ENCODE measurements at regions not wholly inside any gene's neighbourhood (a gene's known extent, or its start where the extent isn't known, plus 50 kb on each side); places are given as distances from the start of the nearest gene placed in this dataset.

DNA sequence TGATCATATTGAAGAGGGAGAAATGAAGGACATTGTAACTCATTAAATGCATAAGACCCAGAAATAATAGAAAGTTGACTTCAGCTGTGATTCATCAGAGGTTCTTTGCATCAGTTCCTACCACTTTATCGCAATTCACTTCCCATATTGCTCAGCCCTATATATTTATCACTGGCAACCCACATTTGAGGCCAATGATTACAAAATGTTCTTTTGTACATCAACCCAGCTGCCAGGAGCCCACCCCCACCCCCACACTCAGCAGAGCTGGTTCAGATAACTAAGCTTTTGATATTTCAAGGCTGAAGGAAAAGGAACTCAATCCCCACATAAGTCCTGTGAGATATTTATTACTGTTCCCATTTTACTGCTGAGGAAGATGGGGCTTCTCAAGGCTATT, 51.2 kb upstream of the TMPO start:
- no peak overlapping the region for H3K4me2 ChIP-seq (ENCODE audit: insufficient read depth, insufficient read length, low read length)
- H3K27me3 ChIP-seq (ENCODE audit: insufficient read depth, low read length): no peaks in the 10 kb centered on the region
- no peak overlapping the region for H3K56ac ChIP-seq (ENCODE audit: insufficient read length, low read depth, low read length)
- H3K27me3 Mint-ChIP-seq (ENCODE audit: low read depth): no peaks in the 10 kb centered on the region; the same call in 1 of the 2 replicates
- no peak overlapping the region for H2BK15ac ChIP-seq (ENCODE audit: low read depth, low read length)
- no peak overlapping the region for H3K23ac ChIP-seq (ENCODE audit: insufficient read length, low read depth, low read length)
- no peaks in the 10 kb centered on the region for H3K4me1 ChIP-seq (ENCODE audit: insufficient read depth, low read length)
- H4K91ac ChIP-seq (ENCODE audit: insufficient read length, low read depth, low read length): no peak overlapping the region
- H3K14ac ChIP-seq (ENCODE audit: insufficient read depth, low read length): no peak overlapping the region
- no peak overlapping the region for H4K8ac ChIP-seq (replicated peaks; ENCODE audit: insufficient read length, low read depth, low read length)
- no peak overlapping the region for H2AFZ ChIP-seq (ENCODE audit: low read length)
- TF ChIP-seq, protein P1, sequence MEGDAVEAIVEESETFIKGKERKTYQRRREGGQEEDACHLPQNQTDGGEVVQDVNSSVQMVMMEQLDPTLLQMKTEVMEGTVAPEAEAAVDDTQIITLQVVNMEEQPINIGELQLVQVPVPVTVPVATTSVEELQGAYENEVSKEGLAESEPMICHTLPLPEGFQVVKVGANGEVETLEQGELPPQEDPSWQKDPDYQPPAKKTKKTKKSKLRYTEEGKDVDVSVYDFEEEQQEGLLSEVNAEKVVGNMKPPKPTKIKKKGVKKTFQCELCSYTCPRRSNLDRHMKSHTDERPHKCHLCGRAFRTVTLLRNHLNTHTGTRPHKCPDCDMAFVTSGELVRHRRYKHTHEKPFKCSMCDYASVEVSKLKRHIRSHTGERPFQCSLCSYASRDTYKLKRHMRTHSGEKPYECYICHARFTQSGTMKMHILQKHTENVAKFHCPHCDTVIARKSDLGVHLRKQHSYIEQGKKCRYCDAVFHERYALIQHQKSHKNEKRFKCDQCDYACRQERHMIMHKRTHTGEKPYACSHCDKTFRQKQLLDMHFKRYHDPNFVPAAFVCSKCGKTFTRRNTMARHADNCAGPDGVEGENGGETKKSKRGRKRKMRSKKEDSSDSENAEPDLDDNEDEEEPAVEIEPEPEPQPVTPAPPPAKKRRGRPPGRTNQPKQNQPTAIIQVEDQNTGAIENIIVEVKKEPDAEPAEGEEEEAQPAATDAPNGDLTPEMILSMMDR (conservative IDR thresholded peaks at IDR 0.05): no peak
- H3K18ac ChIP-seq (ENCODE audit: insufficient read length, low read depth, low read length): no peak overlapping the region
- H3K4me3 Mint-ChIP-seq: no peak overlapping the region
- no peak for DNase-seq
- no CpG with 5 or more reads among the region's 1 CpG for WGBS (ENCODE audit: extremely low coverage, insufficient read length, low lambda C conversion rate)
- no peaks in the 10 kb centered on the region for H3K9me3 Mint-ChIP-seq
- H2AK5ac ChIP-seq (ENCODE audit: insufficient read length, low read length): no peak overlapping the region
- no peak overlapping the region for H2BK20ac ChIP-seq (ENCODE audit: low read depth, low read length, poor library complexity, severe bottlenecking)
- no peaks in the 10 kb centered on the region for H3K79me2 ChIP-seq (ENCODE audit: insufficient read depth, low read length)
- H3T11ph ChIP-seq (ENCODE audit: low read length): no peak overlapping the region
- no peak overlapping the region for H2BK5ac ChIP-seq (ENCODE audit: insufficient read length, low read length)
- H3K79me1 ChIP-seq (ENCODE audit: insufficient read depth, low read depth, low read length, poor library complexity, severe bottlenecking): no peaks in the 10 kb centered on the region
- H3K23me2 ChIP-seq (ENCODE audit: insufficient read length, low read depth, low read length, poor library complexity, severe bottlenecking): no peaks in the 10 kb centered on the region
- H2BK120ac ChIP-seq (ENCODE audit: low read depth, low read length, poor library complexity, severe bottlenecking): no peak overlapping the region
- no peaks in the 10 kb centered on the region for H3K36me3 Mint-ChIP-seq (ENCODE audit: insufficient read depth in 1 of 3, low read depth in 3 of 3)
- H2BK12ac ChIP-seq (ENCODE audit: insufficient read length, low read depth, low read length): no peak overlapping the region
- no peak overlapping the region for H3K27ac ChIP-seq (ENCODE audit: insufficient read length, low read depth, low read length)
- H3K9ac ChIP-seq (ENCODE audit: extremely low read depth, insufficient read length, low read length): no peak overlapping the region
- no peak overlapping the region for H4K5ac ChIP-seq (ENCODE audit: insufficient read length, low read depth, low read length)
- no peaks in the 10 kb centered on the region for H3K9me3 ChIP-seq (ENCODE audit: control insufficient read depth, low read depth, low read length)
- H3K4ac ChIP-seq (ENCODE audit: low read depth, low read length): no peak overlapping the region
- H4K20me1 ChIP-seq (ENCODE audit: control insufficient read depth, insufficient read depth, insufficient read length): no peaks in the 10 kb centered on the region
- no peak overlapping the region for H3K27ac Mint-ChIP-seq
- no peaks in the 10 kb centered on the region for H3K4me1 Mint-ChIP-seq

All from H9 (cell line).